Neural progenitor cell (in vitro differentiated cells): ENCODE measurements at regions not wholly inside any gene's neighbourhood (a gene's known extent, or its start where the extent isn't known, plus 50 kb on each side); places are given as distances from the start of the nearest gene placed in this dataset.

Experiments
- DNase-seq: peaks from one replicate; pipeline ENCODE4 v3.0.0-alpha.2; 2016; ENCODE audit warnings: low spot score
- H2AFZ ChIP-seq: fragments of 200-600 bp; sonication (generic); replicated peaks from 2 replicates; pipeline ENCODE4 v1.6.1; 2016; ENCODE audit warnings: antibody characterized with exemption
- H3F3A ChIP-seq: fragments of 200-600 bp; sonication (generic); 2 replicates; pipeline ENCODE4 v1.6.1; 2016; ENCODE audit warnings: antibody characterized with exemption, low read depth
- H3K27ac ChIP-seq: fragments of 200-600 bp; sonication (generic); 2 replicates; pipeline ENCODE4 v1.5.1; 2016; ENCODE audit warnings: mild to moderate bottlenecking
- H3K27me3 ChIP-seq: fragments of 200-600 bp; sonication (generic); 2 replicates; pipeline ENCODE4 v1.6.1; 2016; ENCODE audit warnings: mild to moderate bottlenecking, moderate library complexity
- H3K36me3 ChIP-seq: fragments of 200-600 bp; sonication (generic); 2 replicates; pipeline ENCODE4 v1.5.1; 2016
- H3K4me1 ChIP-seq: fragments of 200-600 bp; sonication (generic); 2 replicates; pipeline ENCODE4 v1.6.1; 2016; ENCODE audit warnings: mixed run types
- H3K4me2 ChIP-seq: fragments of 200-600 bp; sonication (generic); 2 replicates; pipeline ENCODE4 v1.6.1; 2016
- H3K4me3 ChIP-seq: fragments of 200-600 bp; sonication (generic); 2 replicates; pipeline ENCODE4 v1.5.1; 2016
- H3K79me2 ChIP-seq: fragments of 200-600 bp; sonication (generic); 2 replicates; pipeline ENCODE4 v1.6.1; 2016; ENCODE audit warnings: low read depth
- H3K9ac ChIP-seq: fragments of 200-600 bp; sonication (generic); 2 replicates; pipeline ENCODE4 v1.6.1; 2016
- H3K9me3 ChIP-seq: fragments of 200-600 bp; sonication (generic); 2 replicates; pipeline ENCODE4 v1.5.1; 2016; ENCODE audit warnings: low read depth
- H4K20me1 ChIP-seq: fragments of 200-600 bp; sonication (generic); 2 replicates; pipeline ENCODE4 v1.6.1; 2016; ENCODE audit warnings: low read depth
- H3K27ac Mint-ChIP-seq: 3 replicates; pipeline ENCODE4 v1.8.0; 2021; ENCODE audit warnings: mixed read lengths
- H3K27me3 Mint-ChIP-seq: 2 replicates; pipeline ENCODE4 v1.8.0; 2022; ENCODE audit warnings: low read depth, mild to moderate bottlenecking, inconsistent platforms, moderate library complexity, mixed read lengths; ENCODE audit not compliant: insufficient read depth
- H3K36me3 Mint-ChIP-seq: 3 replicates; pipeline ENCODE4 v1.8.0; 2021; ENCODE audit warnings: mixed read lengths
- H3K4me1 Mint-ChIP-seq: 3 replicates; pipeline ENCODE4 v1.8.0; 2021; ENCODE audit warnings: mixed read lengths
- H3K4me3 Mint-ChIP-seq: 3 replicates; pipeline ENCODE4 v1.8.0; 2021; ENCODE audit warnings: mild to moderate bottlenecking, moderate library complexity, mixed read lengths
- H3K9me3 Mint-ChIP-seq: 3 replicates; pipeline ENCODE4 v1.8.0; 2020; ENCODE audit warnings: mixed read lengths
- CTCF ChIP-seq: fragments of 200-600 bp; sonication (generic); IDR thresholded peaks from 2 replicates; pipeline ENCODE4 v1.5.1; 2017; ENCODE audit warnings: antibody characterized with exemption, mild to moderate bottlenecking
- EZH2 ChIP-seq: fragments of 200-600 bp; sonication (generic); IDR thresholded peaks from 2 replicates; pipeline ENCODE4 v1.6.1; 2017; ENCODE audit warnings: antibody characterized with exemption, mild to moderate bottlenecking, moderate library complexity
- EZH2phosphoT487 ChIP-seq: fragments of 200-600 bp; sonication (generic); IDR thresholded peaks from 2 replicates; pipeline ENCODE4 v1.6.1; 2017; ENCODE audit warnings: antibody characterized with exemption

DNA sequence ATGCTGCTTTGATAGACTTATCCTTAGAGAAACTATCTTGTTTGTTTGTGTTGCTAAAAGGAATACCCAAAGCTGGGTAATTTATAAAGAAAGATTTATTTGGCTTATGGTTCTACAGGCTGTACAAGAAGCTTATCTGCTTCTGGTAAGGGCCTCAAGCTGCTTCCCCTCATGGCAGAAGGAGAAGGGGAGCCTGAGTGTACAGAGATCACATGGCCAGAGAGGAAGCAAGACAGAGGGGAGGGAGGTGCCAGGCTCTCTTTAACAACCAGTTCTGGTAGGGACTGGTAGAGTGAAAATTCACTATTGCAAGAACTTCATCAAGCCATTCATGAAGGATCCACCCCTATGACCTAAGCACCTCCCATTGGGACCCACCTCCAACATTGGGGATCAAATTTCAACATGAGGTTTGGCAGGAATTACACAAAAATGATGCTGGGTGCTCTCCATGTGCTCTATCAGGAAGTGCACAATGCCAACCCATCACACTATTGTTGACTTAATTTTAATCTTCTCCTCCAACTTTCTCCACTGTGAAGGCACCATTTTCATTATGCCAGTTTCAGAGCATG is 115.1 kb upstream of the SHB start:
- Histone ChIP-seq H3F3A (no peaks in the 10 kb centered on the region), H3K27me3 (no peaks in the 10 kb centered on the region), H3K36me3 (no peaks in the 10 kb centered on the region), H3K79me2 (no peaks in the 10 kb centered on the region), H2AFZ (no peak overlapping the region), H3K4me3 (no peak overlapping the region), H3K9me3 (no peaks in the 10 kb centered on the region), H3K27ac (no peak overlapping the region), H3K9ac (no peak overlapping the region), H4K20me1 (no peaks in the 10 kb centered on the region), H3K4me1 (peaks cover 11% of the 10 kb centered on the region), H3K4me2 (no peak overlapping the region)
- Mint-ChIP-seq H3K27ac (no peak overlapping the region), H3K4me1 (peaks cover 28% of the 10 kb centered on the region), H3K27me3 (peaks cover 9% of the 10 kb centered on the region), H3K9me3 (no peaks in the 10 kb centered on the region), H3K4me3 (no peak overlapping the region), H3K36me3 (no peaks in the 10 kb centered on the region)
- TF ChIP-seq EZH2phosphoT487, result no peak
- no peak for TF ChIP-seq EZH2
- TF ChIP-seq CTCF, result no peak
- no peak for DNase-seq

GRCh38 chr9:38182321-38182720 is 113.3 kb upstream of the SHB start:
- no peak for TF ChIP-seq EZH2
- no peak for TF ChIP-seq CTCF
- no peak for TF ChIP-seq EZH2phosphoT487
- no peak overlapping the region for H3K27ac Mint-ChIP-seq
- Histone ChIP-seq H3K79me2 (no peaks in the 10 kb centered on the region), H2AFZ (no peak overlapping the region), H3K9ac (no peak overlapping the region), H3K36me3 (no peaks in the 10 kb centered on the region), H3K27me3 (no peaks in the 10 kb centered on the region), H3K4me3 (no peak overlapping the region), H4K20me1 (no peaks in the 10 kb centered on the region), H3K4me2 (no peak overlapping the region), H3K9me3 (no peaks in the 10 kb centered on the region), H3F3A (no peaks in the 10 kb centered on the region), H3K4me1 (peaks cover 11% of the 10 kb centered on the region), H3K27ac (no peak overlapping the region)
- H3K27me3 Mint-ChIP-seq, result peaks cover 6% of the 10 kb centered on the region
- H3K4me3 Mint-ChIP-seq, result no peak overlapping the region
- H3K9me3 Mint-ChIP-seq, result no peaks in the 10 kb centered on the region
- no peak for DNase-seq
- H3K4me1 Mint-ChIP-seq, result peaks cover 28% of the 10 kb centered on the region
- H3K36me3 Mint-ChIP-seq, result no peaks in the 10 kb centered on the region

DNA sequence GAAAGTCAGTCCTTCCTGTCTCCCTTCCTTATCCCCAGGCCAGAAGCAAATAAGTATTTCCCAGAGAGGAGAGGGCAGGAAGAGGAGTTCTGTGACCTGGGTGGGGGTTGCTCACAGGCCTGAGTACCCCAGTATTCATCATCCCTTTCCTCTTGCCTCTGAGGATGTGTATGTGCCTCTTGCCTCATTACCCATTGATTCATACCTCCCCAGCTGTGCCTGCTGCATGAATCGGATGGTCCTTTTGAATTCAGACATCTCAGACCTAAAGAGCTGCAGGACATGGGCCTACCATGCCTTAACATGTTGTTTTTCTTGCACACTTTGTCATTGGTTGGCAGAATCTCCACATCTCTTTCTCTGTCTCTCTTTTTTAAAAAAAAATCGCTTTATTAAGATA is 112.8 kb upstream of the SHB start:
- Histone ChIP-seq H3K9ac (no peak overlapping the region), H3K9me3 (no peaks in the 10 kb centered on the region), H3K4me1 (peaks cover 11% of the 10 kb centered on the region), H3K4me3 (no peak overlapping the region), H3K36me3 (no peaks in the 10 kb centered on the region), H3K4me2 (no peak overlapping the region), H3K27me3 (no peaks in the 10 kb centered on the region), H3K79me2 (no peaks in the 10 kb centered on the region), H4K20me1 (no peaks in the 10 kb centered on the region), H3K27ac (no peak overlapping the region), H3F3A (no peaks in the 10 kb centered on the region), H2AFZ (no peak overlapping the region)
- peaks cover 24% of the 10 kb centered on the region for H3K4me1 Mint-ChIP-seq
- no peaks in the 10 kb centered on the region for H3K36me3 Mint-ChIP-seq
- H3K27me3 Mint-ChIP-seq, result peaks cover 6% of the 10 kb centered on the region
- no peak for DNase-seq
- peak overlapping the region; percentile 44 for H3K27ac Mint-ChIP-seq
- H3K9me3 Mint-ChIP-seq, result no peaks in the 10 kb centered on the region
- no peak overlapping the region for H3K4me3 Mint-ChIP-seq
- TF ChIP-seq CTCF (no peak), EZH2phosphoT487 (no peak), EZH2 (no peak)
